ENCODE measurements at regions not wholly inside any gene's neighbourhood (a gene's known extent, or its start where the extent isn't known, plus 50 kb on each side); places are given as distances from the start of the nearest gene placed in this dataset.
"Not testable (repeated sequence)": the region's sequence is repeated elsewhere in the genome, so short reads cannot be mapped to it uniquely, and the experiment has no call there.

- TF ChIP-seq CTCF (tag by site-specific recombination; IDR thresholded peaks at IDR 0.05); ZBTB7A (tag by site-specific recombination; IDR thresholded peaks at IDR 0.05; ENCODE audit: low read depth); ZNF629 (tag by site-specific recombination; IDR thresholded peaks at IDR 0.05); YY1 (tag by site-specific recombination; IDR thresholded peaks at IDR 0.05); ZBTB49 (tag by site-specific recombination; IDR thresholded peaks at IDR 0.05; ENCODE audit: low read depth); ZNF530 (tag by site-specific recombination; IDR thresholded peaks at IDR 0.05; ENCODE audit: low read depth); GLI4 (tag by site-specific recombination; IDR thresholded peaks at IDR 0.05); ELK4 (IDR thresholded peaks at IDR 0.05; ENCODE audit: borderline replicate concordance, low read depth, low read length); ZNF324 (tag by site-specific recombination; IDR thresholded peaks at IDR 0.05); SCRT2 (tag by site-specific recombination; IDR thresholded peaks at IDR 0.05); ZNF350 (tag by site-specific recombination; IDR thresholded peaks at IDR 0.05); ZNF274 (IDR thresholded peaks at IDR 0.05; ENCODE audit: low read length); ZNF274 (tag by site-specific recombination; IDR thresholded peaks at IDR 0.05; ENCODE audit: borderline replicate concordance); MYNN (tag by site-specific recombination; IDR thresholded peaks at IDR 0.05; ENCODE audit: borderline replicate concordance): not testable (repeated sequence)
Observed at GRCh38 chr11:50330723-50331122, 298.0 kb downstream of the OR4C45 start.
